Endothelial cell of umbilical vein (primary cell): ENCODE measurements at regions not wholly inside any gene's neighbourhood (a gene's known extent, or its start where the extent isn't known, plus 50 kb on each side); places are given as distances from the start of the nearest gene placed in this dataset.

Experiments used
- BruUV-seq: library from RNA; stranded (reverse); fragments of 400-500 nt; replicated peaks from 2 replicates; lab custom pipeline; 2021; lab: Mats Ljungman, UMichigan
- CTCF ChIA-PET: fragments of 300-600, 350-600 bp; sonication (Branson Sonifier 250); formaldehyde crosslinking; loops from one replicate; lab custom pipeline; 2021; ENCODE audit warnings: antibody characterized with exemption, inconsistent platforms; lab: Charles Lee
- POLR2A ChIA-PET: fragments of 300-600, 350-600 bp; sonication (Branson Sonifier 250); formaldehyde crosslinking; loops from one replicate; lab custom pipeline; 2021; ENCODE audit warnings: antibody characterized with exemption, inconsistent platforms; lab: Charles Lee
- DNase-seq: peaks from one replicate; pipeline ENCODE4 v3.0.0-alpha.2; 2011; ENCODE audit warnings: low read depth, low spot score
- FAIRE-seq: peaks from 2 replicates; lab custom pipeline; 2011; peaks lifted over from hg19 to GRCh38; lab: Jason Lieb, UNC
- H2AFZ ChIP-seq: 2 replicates; pipeline ENCODE4 v1.6.0; 2012; ENCODE audit warnings: low read depth, low read length, control low read depth, inconsistent platforms
- H3K27ac ChIP-seq: 2 replicates; pipeline ENCODE4 v1.5.1; 2011; ENCODE audit warnings: low read depth, mild to moderate bottlenecking, control low read depth, low read length, moderate library complexity; ENCODE audit not compliant: insufficient read depth
- H3K27me3 ChIP-seq, 2 experiments: 2 replicates each; pipeline versions ENCODE4 v1.6.0 to v1.6.1; 2011; ENCODE audit warnings: low read length in 2 of 2, mixed read lengths in 1 of 2; ENCODE audit not compliant: control insufficient read depth in 2 of 2, insufficient read depth in 2 of 2
- H3K36me3 ChIP-seq, 2 experiments: 2 replicates in 1 of 2; 3 replicates in 1 of 2; pipeline ENCODE4 v1.5.1; 2011; ENCODE audit warnings: low read length in 2 of 2, mild to moderate bottlenecking in 1 of 2, moderate library complexity in 1 of 2; ENCODE audit not compliant: control insufficient read depth in 2 of 2, insufficient read depth in 2 of 2; ENCODE audit errors: extremely low read depth in 1 of 2
- H3K4me1 ChIP-seq: 3 replicates; pipeline ENCODE4 v1.5.1; 2011; ENCODE audit warnings: mild to moderate bottlenecking, low read length; ENCODE audit not compliant: control insufficient read depth, insufficient read depth; ENCODE audit errors: extremely low read depth
- H3K4me2 ChIP-seq: 2 replicates; pipeline ENCODE4 v1.6.1; 2011; ENCODE audit warnings: low read length, control low read depth, mixed read lengths; ENCODE audit not compliant: insufficient read depth
- H3K4me3 ChIP-seq, 3 experiments: fragments of 200-600 bp in 1 of 3; sonication (generic), shearing (Covaris generic) in 1 of 3; replicated peaks in 1 of 3; 2 replicates each; pipeline ENCODE4 v1.5.1; 2011 to 2016; ENCODE audit warnings: control low read depth in 3 of 3, low read length in 3 of 3, mild to moderate bottlenecking in 2 of 3, inconsistent platforms in 1 of 3, low read depth in 1 of 3, moderate library complexity in 1 of 3; ENCODE audit not compliant: insufficient read depth in 1 of 3
- H3K79me2 ChIP-seq: 2 replicates; pipeline ENCODE4 v1.6.0; 2012; ENCODE audit warnings: low read length, inconsistent platforms; ENCODE audit not compliant: control insufficient read depth, insufficient read depth
- H3K9ac ChIP-seq: replicated peaks from 2 replicates; pipeline ENCODE3; 2011; ENCODE audit warnings: low read length, control low read depth; ENCODE audit not compliant: insufficient read depth; ENCODE audit errors: extremely low read depth
- H3K9me1 ChIP-seq: replicated peaks from 3 replicates; pipeline ENCODE4 v1.6.0; 2011; ENCODE audit warnings: mild to moderate bottlenecking, low read length; ENCODE audit not compliant: control insufficient read depth, insufficient read depth; ENCODE audit errors: extremely low read depth
- H3K9me3 ChIP-seq: replicated peaks from 2 replicates; pipeline ENCODE4 v1.5.1; 2012; ENCODE audit warnings: low read length, inconsistent platforms; ENCODE audit not compliant: control insufficient read depth, insufficient read depth
- H4K20me1 ChIP-seq: replicated peaks from 2 replicates; pipeline ENCODE3; 2011; ENCODE audit warnings: mild to moderate bottlenecking, low read length; ENCODE audit not compliant: control insufficient read depth, insufficient read depth; ENCODE audit errors: extremely low read depth
- EZH2 ChIP-seq: IDR thresholded peaks from 2 replicates; pipeline ENCODE4 v1.6.1; 2012; ENCODE audit warnings: borderline replicate concordance, low read depth, mild to moderate bottlenecking, moderate library complexity, low read length, inconsistent platforms; ENCODE audit not compliant: severe bottlenecking
- FOS ChIP-seq: IDR thresholded peaks from 2 replicates; pipeline ENCODE4 v1.6.1; 2011; ENCODE audit warnings: mild to moderate bottlenecking, low read length, moderate library complexity, borderline replicate concordance; ENCODE audit not compliant: insufficient read depth
- GATA2 ChIP-seq: IDR thresholded peaks from 2 replicates; pipeline ENCODE4 v1.7.0; 2011; ENCODE audit warnings: low read depth, mild to moderate bottlenecking, moderate library complexity, mixed read lengths, low read length; ENCODE audit not compliant: insufficient read length, insufficient read depth
- JUN ChIP-seq: IDR thresholded peaks from 2 replicates; pipeline ENCODE4 v1.6.1; 2011; ENCODE audit warnings: borderline replicate concordance, low read depth; ENCODE audit not compliant: insufficient read length, insufficient read depth
- MYC ChIP-seq: IDR thresholded peaks from one replicate; pipeline ENCODE4 v1.6.1; 2011; ENCODE audit warnings: mild to moderate bottlenecking, low read depth, low read length
- POLR2A ChIP-seq: IDR thresholded peaks from 2 replicates; pipeline ENCODE4 v1.6.1; 2012; ENCODE audit warnings: low read depth, mild to moderate bottlenecking, control low read depth, low read length
- POLR2AphosphoS5 ChIP-seq: IDR thresholded peaks from 2 replicates; pipeline ENCODE4 v1.6.1; 2012; ENCODE audit warnings: low read depth, mild to moderate bottlenecking, control low read depth, low read length, moderate library complexity; ENCODE audit not compliant: insufficient read depth
- dilution Hi-C: fragments of 300-500 bp; cut with MboI; formaldehyde crosslinking; loops from one replicate; pipeline ENCODE4 v1.15.0; 2019; ENCODE audit warnings: low sequenced_read_pairs; ENCODE audit not compliant: extremely low pct_ligation_motif_present
- intact Hi-C: fragments of 100-400 bp; cut with micrococcal nuclease; formaldehyde crosslinking; loops from one replicate; pipeline ENCODE4 v1.10.0; 2022
- TF ChIP-seq, protein P1 (sequence below): IDR thresholded peaks from 2 replicates; pipeline ENCODE4 v1.6.1; 2011; ENCODE audit not compliant: insufficient read depth, insufficient read length
- TF ChIP-seq, protein P2 (sequence below), 2 donors: IDR thresholded peaks; 1 replicate in 1 of 2; 2 replicates in 1 of 2; pipeline ENCODE4 v1.5.1; 2011; ENCODE audit warnings: low read length in 2 of 2, mild to moderate bottlenecking in 2 of 2, moderate library complexity in 2 of 2, control low read depth in 1 of 2, inconsistent platforms in 1 of 2, low read depth in 1 of 2; ENCODE audit not compliant: insufficient read depth in 1 of 2; ENCODE audit errors: extremely low read depth in 1 of 2

DNA sequence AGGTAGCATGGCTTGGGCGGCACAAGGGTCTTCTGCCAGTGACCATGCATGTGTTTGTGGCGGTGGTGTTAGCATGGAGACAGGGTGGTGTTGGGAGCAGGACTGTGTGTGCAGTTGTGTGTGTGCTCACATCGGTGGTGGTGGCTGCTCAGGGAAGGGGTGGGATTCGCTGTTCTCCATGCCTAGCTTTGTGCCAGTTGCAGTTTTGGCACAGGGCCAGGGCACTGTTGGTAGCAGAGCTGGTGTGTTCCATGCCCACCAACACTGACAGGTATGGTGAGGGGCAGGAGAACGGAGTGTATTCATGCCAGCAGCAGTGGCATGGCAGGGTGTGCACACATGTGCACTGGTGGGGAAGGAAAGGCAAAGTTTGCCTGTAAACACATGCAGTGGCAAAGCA is 77.3 kb upstream of the TEKT1 start:
- FAIRE-seq = no peak
- intact Hi-C loops = no loop called here
- Histone ChIP-seq H3K4me2 (no peak overlapping the region), H4K20me1 (no peaks in the 10 kb centered on the region), H3K27me3 (peaks cover 16 to 23% of the 10 kb centered on the region in 2 experiments), H3K27ac (no peak overlapping the region), H2AFZ (no peak overlapping the region), H3K36me3 (no peaks in the 10 kb centered on the region), H3K9me3 (no peaks in the 10 kb centered on the region), H3K4me3 (no peak overlapping the region), H3K79me2 (no peaks in the 10 kb centered on the region), H3K9me1 (no peaks in the 10 kb centered on the region), H3K4me1 (no peaks in the 10 kb centered on the region), H3K9ac (no peak overlapping the region)
- DNase-seq = no peak
- ChIA-PET POLR2A (no interaction called here), CTCF (interaction anchor here (0.8 to 2.9 kb wide), 3 partner anchors 65 to 111 kb away, joined by 4 to 58 read pairs (median 6); no protein-coding TSS in a partner anchor)
- dilution Hi-C loops = no loop called here
- BruUV-seq = no TSS peak
- TF ChIP-seq POLR2AphosphoS5 = no peak
- no peak for TF ChIP-seq POLR2A
- no peak for TF ChIP-seq GATA2
- no peak for TF ChIP-seq JUN
- TF ChIP-seq MYC = no peak
- TF ChIP-seq, protein P1, sequence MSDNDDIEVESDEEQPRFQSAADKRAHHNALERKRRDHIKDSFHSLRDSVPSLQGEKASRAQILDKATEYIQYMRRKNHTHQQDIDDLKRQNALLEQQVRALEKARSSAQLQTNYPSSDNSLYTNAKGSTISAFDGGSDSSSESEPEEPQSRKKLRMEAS = no peak
- TF ChIP-seq, protein P2, sequence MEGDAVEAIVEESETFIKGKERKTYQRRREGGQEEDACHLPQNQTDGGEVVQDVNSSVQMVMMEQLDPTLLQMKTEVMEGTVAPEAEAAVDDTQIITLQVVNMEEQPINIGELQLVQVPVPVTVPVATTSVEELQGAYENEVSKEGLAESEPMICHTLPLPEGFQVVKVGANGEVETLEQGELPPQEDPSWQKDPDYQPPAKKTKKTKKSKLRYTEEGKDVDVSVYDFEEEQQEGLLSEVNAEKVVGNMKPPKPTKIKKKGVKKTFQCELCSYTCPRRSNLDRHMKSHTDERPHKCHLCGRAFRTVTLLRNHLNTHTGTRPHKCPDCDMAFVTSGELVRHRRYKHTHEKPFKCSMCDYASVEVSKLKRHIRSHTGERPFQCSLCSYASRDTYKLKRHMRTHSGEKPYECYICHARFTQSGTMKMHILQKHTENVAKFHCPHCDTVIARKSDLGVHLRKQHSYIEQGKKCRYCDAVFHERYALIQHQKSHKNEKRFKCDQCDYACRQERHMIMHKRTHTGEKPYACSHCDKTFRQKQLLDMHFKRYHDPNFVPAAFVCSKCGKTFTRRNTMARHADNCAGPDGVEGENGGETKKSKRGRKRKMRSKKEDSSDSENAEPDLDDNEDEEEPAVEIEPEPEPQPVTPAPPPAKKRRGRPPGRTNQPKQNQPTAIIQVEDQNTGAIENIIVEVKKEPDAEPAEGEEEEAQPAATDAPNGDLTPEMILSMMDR (IDR thresholded peaks at IDR 0.05; ENCODE audit: extremely low read depth in 1 of 2, insufficient read depth in 1 of 2, low read depth in 1 of 2, low read length in 2 of 2) = no peak
- TF ChIP-seq EZH2 = no peak
- TF ChIP-seq FOS = no peak
